Coronary artery (tissue), 2 donors: ENCODE measurements at regions not wholly inside any gene's neighbourhood (a gene's known extent, or its start where the extent isn't known, plus 50 kb on each side); places are given as distances from the start of the nearest gene placed in this dataset.
A peak's percentile ranks its signal among the peaks of the same experiment; 100 is the strongest.
"Not testable (repeated sequence)": the region's sequence is repeated elsewhere in the genome, so short reads cannot be mapped to it uniquely, and the experiment has no call there.

Experiments used
- DNase-seq: peaks from one replicate; pipeline ENCODE4 v3.0.0-alpha.2; 2017; ENCODE audit warnings: low spot score
- H3K27ac ChIP-seq, 2 donors: fragments of 200-600 bp; sonication (generic); one replicate each; pipeline ENCODE4 v1.5.1; 2016 to 2019
- H3K4me3 ChIP-seq: fragments of 200-600 bp; sonication (generic); 2 replicates; pipeline ENCODE4 v1.5.1; 2016; ENCODE audit warnings: mild to moderate bottlenecking, moderate library complexity
- CTCF ChIP-seq: fragments of 200-600 bp; sonication (generic); IDR thresholded peaks from one replicate; pipeline ENCODE4 v1.5.1; 2019; ENCODE audit warnings: antibody characterized with exemption

- TF ChIP-seq CTCF = no peak
- H3K27ac ChIP-seq = no peak overlapping the region
- no peak for DNase-seq
Measured at GRCh38 chr10:34041871-34042270, 707.4 kb upstream of the NRP1 start.

GRCh38 chr10:34037499-34037898, 703.0 kb upstream of the NRP1 start:
- no peak for DNase-seq
- no peak overlapping the region for H3K27ac ChIP-seq
- no peak overlapping the region for H3K4me3 ChIP-seq
- TF ChIP-seq CTCF = no peak

More at GRCh38 chr10:34041871-34042270, 707.4 kb upstream of the NRP1 start:
- no peak overlapping the region for H3K4me3 ChIP-seq

GRCh38 chr10:34035241-34035790, 700.8 kb upstream of the NRP1 start:
- not testable (repeated sequence) for H3K27ac ChIP-seq, H3K4me3 ChIP-seq, DNase-seq

DNA sequence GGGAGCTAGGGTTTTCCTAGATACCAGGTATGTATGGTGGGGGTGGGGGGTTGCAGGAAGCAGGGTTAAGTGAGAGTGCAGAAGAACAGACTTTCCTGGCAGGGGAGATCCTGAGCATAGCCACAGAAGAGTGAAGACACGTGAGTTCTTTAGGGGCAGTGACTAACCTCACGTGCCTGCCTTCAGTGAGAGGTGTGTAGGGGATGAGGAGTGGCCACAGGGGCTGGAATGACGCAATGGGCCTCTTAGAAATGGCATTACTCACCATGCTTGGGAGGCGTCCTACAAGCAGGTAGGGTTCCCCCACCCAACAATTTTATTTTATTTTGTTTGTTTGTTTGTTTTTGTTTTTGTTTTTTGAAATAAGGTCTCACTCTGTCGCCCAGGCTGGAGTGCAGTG, 698.6 kb upstream of the NRP1 start:
- TF ChIP-seq CTCF = no peak
- DNase-seq = no peak
- no peak overlapping the region for H3K4me3 ChIP-seq
- H3K27ac ChIP-seq = no peak overlapping the region

GRCh38 chr10:34032564-34032963, 698.1 kb upstream of the NRP1 start:
- H3K4me3 ChIP-seq = no peak overlapping the region
- no peak overlapping the region for H3K27ac ChIP-seq
- DNase-seq = no peak
- TF ChIP-seq CTCF = no peak

DNA sequence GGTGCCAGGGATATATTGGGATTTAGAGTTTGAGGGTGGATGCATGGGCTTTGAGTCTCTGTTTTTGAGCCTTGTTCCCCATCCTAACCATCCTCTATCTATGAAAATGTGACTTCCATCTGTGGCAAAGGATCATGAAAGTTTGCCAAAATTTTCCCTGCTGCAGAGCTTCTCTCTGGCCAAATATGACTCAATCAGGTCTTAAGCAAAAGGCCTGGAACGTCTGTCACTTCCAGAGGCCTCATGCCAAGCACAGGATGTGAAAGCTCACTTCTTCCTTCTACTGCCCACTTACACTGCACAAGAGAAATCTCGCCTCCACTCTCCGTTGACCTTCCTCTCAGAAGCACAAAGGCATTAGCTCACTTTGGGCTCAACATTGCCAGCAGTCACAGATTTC, 696.9 kb upstream of the NRP1 start:
- DNase-seq = peak; percentile 74
- Histone ChIP-seq H3K4me3 (no peak overlapping the region), H3K27ac (peak overlapping the region in 1 of 2 donors; percentile 41)
- no peak for TF ChIP-seq CTCF

GRCh38 chr10:34029455-34029854, 695.0 kb upstream of the NRP1 start:
- DNase-seq = no peak
- H3K27ac ChIP-seq = no peak overlapping the region
- no peak for TF ChIP-seq CTCF
- H3K4me3 ChIP-seq = no peak overlapping the region

DNA sequence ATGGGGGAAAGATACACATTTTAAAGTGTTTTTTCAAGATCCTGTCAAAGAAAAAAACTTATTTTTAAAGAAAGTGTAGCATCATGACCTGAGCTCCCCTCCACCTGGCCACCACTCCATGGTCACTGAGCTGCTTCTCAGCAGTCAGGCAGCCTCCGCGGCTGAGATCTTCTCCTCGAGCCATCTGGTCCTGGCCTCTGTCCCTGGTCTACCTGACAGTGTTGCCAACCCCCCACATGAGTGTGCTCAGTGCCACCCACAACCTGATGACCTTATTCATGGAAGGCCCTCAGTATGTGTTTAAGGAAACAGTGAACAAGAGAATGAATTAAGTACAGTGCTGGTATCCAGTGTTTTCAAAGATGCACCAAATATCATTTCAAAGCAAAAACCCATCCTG, 694.5 kb upstream of the NRP1 start:
- no peak overlapping the region for H3K27ac ChIP-seq
- no peak overlapping the region for H3K4me3 ChIP-seq
- DNase-seq = no peak
- no peak for TF ChIP-seq CTCF
